ENCODE measurements at regions not wholly inside any gene's neighbourhood (a gene's known extent, or its start where the extent isn't known, plus 50 kb on each side); places are given as distances from the start of the nearest gene placed in this dataset.

DNA sequence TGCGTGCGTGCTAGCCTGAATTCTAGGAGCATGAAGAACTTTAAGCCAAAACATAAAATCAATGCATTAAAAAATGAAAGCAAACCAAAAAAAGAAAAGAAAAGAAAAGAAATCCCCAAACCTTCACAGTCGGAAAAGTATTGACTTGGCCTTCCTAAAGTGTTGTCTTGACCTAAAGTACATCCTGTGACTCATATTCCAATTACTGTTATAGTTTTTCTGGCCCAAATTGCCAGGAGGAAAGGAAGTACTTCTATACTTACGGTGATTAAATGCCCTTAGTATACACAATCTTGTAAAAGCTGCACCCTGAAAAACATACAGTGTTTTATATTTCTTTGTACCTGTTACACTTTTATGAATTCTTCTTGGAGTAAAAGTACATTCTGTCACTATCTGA is 512.8 kb downstream of the ANKRD50 start:
- no peak overlapping the region for H3K27ac ChIP-seq
- H3K4me1 ChIP-seq: peaks cover 0 to 35% (median 26%) of the 10 kb centered on the region in 4 donors
- TF ChIP-seq POLR2A (IDR thresholded peaks at IDR 0.05) (no peak), POLR2AphosphoS5 (IDR thresholded peaks at IDR 0.05) (no peak), EP300 (IDR thresholded peaks at IDR 0.05) (no peak), CTCF (IDR thresholded peaks at IDR 0.05) (no peak)
- H3K27me3 ChIP-seq: no peaks in the 10 kb centered on the region
- WGBS, 2 donors: 55 to 76% methylated on average over 4 of the region's 4 CpGs
- H3K4me3 ChIP-seq: no peak overlapping the region
- no peak for DNase-seq
- no peaks in the 10 kb centered on the region for H3K36me3 ChIP-seq
- intact Hi-C loops (cut with DNase I): loop anchor here (10.0 kb wide), 1 partner anchor 165 kb away; no protein-coding TSS in a partner anchor
- H3K9me3 ChIP-seq: no peaks in the 10 kb centered on the region

- WGBS, 2 donors: 81 to 85% methylated on average over 1 of the region's 1 CpG
- Histone ChIP-seq H3K36me3 (no peaks in the 10 kb centered on the region), H3K27me3 (no peaks in the 10 kb centered on the region), H3K9me3 (no peaks in the 10 kb centered on the region), H3K4me3 (no peak overlapping the region), H3K27ac (peak overlapping the region in 3 of 4 donors; percentile 3 to 42 (median 5)), H3K4me1 (peaks cover 0 to 35% (median 26%) of the 10 kb centered on the region in 4 donors)
- intact Hi-C loops (cut with DNase I): no loop called here
- DNase-seq: no peak
- TF ChIP-seq POLR2AphosphoS5 (IDR thresholded peaks at IDR 0.05) (no peak), CTCF (IDR thresholded peaks at IDR 0.05) (no peak), EP300 (IDR thresholded peaks at IDR 0.05) (no peak), POLR2A (IDR thresholded peaks at IDR 0.05) (no peak)
Measured at GRCh38 chr4:124201636-124202035, 510.9 kb downstream of the ANKRD50 start.

- peak overlapping the region; percentile 3 to 42 (median 4) for H3K27ac ChIP-seq
- intact Hi-C loops (cut with DNase I): no loop called here
- peak in 2 of 4 experiments; percentile 32 to 38 for TF ChIP-seq CTCF (IDR thresholded peaks at IDR 0.05)
- TF ChIP-seq POLR2AphosphoS5 (IDR thresholded peaks at IDR 0.05): no peak
- no peaks in the 10 kb centered on the region for H3K9me3 ChIP-seq
- H3K27me3 ChIP-seq: no peaks in the 10 kb centered on the region
- H3K36me3 ChIP-seq: no peaks in the 10 kb centered on the region
- peaks cover 0 to 35% (median 26%) of the 10 kb centered on the region in 4 donors for H3K4me1 ChIP-seq
- peak; percentile 76 for DNase-seq
- no peak overlapping the region for H3K4me3 ChIP-seq
- 31 to 34% methylated on average over 2 of the region's 2 CpGs for WGBS, 2 donors
Measured at GRCh38 chr4:124202099-124202498, 510.4 kb downstream of the ANKRD50 start.

DNA sequence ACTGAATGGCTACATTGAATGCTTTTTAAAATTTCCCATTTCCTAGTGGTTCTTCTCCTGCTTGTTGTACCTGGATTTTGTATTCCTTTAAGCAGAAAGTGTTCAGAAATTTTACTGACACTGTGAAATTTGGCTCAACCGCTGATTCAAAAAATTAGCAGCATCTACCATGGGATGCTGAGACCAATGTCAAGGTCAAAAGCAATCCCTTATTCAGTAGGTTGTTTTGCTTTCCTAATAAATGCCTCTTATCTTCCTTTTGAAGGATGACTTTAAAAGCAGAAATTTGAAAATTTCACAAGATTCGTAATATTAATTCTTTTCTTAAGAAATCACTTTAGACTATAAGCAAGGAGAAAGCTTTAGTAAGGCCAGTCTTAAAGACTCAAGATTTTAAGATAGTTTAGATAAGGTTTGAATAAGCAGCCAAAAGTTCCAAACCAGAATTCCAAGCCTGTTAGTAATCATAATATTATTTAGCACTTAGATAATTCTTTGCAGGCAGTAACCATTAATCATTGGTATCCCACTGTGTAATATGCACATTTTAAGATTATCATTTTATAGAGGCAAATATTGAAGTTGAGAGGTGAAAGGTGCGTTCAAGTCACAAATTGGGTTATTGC is 508.8 kb downstream of the ANKRD50 start:
- Histone ChIP-seq H3K27ac (peak overlapping the region in 1 of 4 donors; percentile 25), H3K27me3 (no peaks in the 10 kb centered on the region), H3K36me3 (no peaks in the 10 kb centered on the region), H3K4me1 (peaks cover 0 to 35% (median 26%) of the 10 kb centered on the region in 4 donors), H3K4me3 (no peak overlapping the region), H3K9me3 (no peaks in the 10 kb centered on the region)
- no peak for DNase-seq
- intact Hi-C loops (cut with DNase I): no loop called here
- TF ChIP-seq POLR2A (IDR thresholded peaks at IDR 0.05) (no peak), CTCF (IDR thresholded peaks at IDR 0.05) (no peak), POLR2AphosphoS5 (IDR thresholded peaks at IDR 0.05) (peak in 1 of 4 donors; percentile 15), EP300 (IDR thresholded peaks at IDR 0.05) (no peak)
- WGBS, 2 donors: 65 to 75% methylated on average over 3 of the region's 3 CpGs

Measured in sigmoid colon (tissue), 6 donors.